GM18870 (cell line): ENCODE measurements at regions not wholly inside any gene's neighbourhood (a gene's known extent, or its start where the extent isn't known, plus 50 kb on each side); places are given as distances from the start of the nearest gene placed in this dataset.

Experiments used
- ATAC-seq: cut with Tn5 transposase; IDR thresholded peaks from one replicate; pipeline ENCODE4 v1.9.1; 2021; ENCODE audit warnings: moderate library complexity; ENCODE audit not compliant: unreplicated experiment

- no peak for ATAC-seq
These were observed 232.6 kb downstream of the OPA1 start for GRCh38 chr3:193825617-193826016.

- no peak for ATAC-seq
These were observed 233.3 kb downstream of the OPA1 start for GRCh38 chr3:193826159-193826795.

- no peak for ATAC-seq
These were observed 234.1 kb downstream of the OPA1 start for GRCh38 chr3:193827040-193827669.

- ATAC-seq = no peak
These were observed 234.9 kb downstream of the OPA1 start for GRCh38 chr3:193827871-193828270.

- ATAC-seq = no peak
These were observed 235.5 kb downstream of the OPA1 start for GRCh38 chr3:193828477-193828876.

GRCh38 chr3:193829781-193830180 lies 236.8 kb downstream of the OPA1 start:
- no peak for ATAC-seq

- no peak for ATAC-seq
These were observed 237.8 kb downstream of the OPA1 start for GRCh38 chr3:193830791-193831191.

- peak; percentile 80 for ATAC-seq
These were observed 238.8 kb downstream of the OPA1 start for GRCh38 chr3:193831495-193832455.

GRCh38 chr3:193832833-193833413 lies 239.9 kb downstream of the OPA1 start:
- no peak for ATAC-seq

GRCh38 chr3:193833592-193833991 lies 240.6 kb downstream of the OPA1 start:
- ATAC-seq = no peak

- no peak for ATAC-seq
These were observed 242.4 kb downstream of the OPA1 start for GRCh38 chr3:193835414-193835813.

GRCh38 chr3:193836511-193836910 lies 243.5 kb downstream of the OPA1 start:
- no peak for ATAC-seq

- ATAC-seq = no peak
These were observed 243.9 kb downstream of the OPA1 start for GRCh38 chr3:193836918-193837317.

GRCh38 chr3:193837347-193837827 lies 244.4 kb downstream of the OPA1 start:
- ATAC-seq = no peak

- no peak for ATAC-seq
These were observed 247.2 kb downstream of the OPA1 start for GRCh38 chr3:193840111-193840641.

GRCh38 chr3:193841581-193841980 lies 248.6 kb downstream of the OPA1 start:
- no peak for ATAC-seq

- ATAC-seq = peak; percentile 50
These were observed 249.2 kb downstream of the OPA1 start for GRCh38 chr3:193842029-193842798.

- no peak for ATAC-seq
These were observed 249.9 kb downstream of the OPA1 start for GRCh38 chr3:193842832-193843473.

GRCh38 chr3:193843474-193844301 lies 250.7 kb downstream of the OPA1 start:
- ATAC-seq = peak; percentile 72
